Erythroblast (primary cell): ENCODE measurements at regions not wholly inside any gene's neighbourhood (a gene's known extent, or its start where the extent isn't known, plus 50 kb on each side); places are given as distances from the start of the nearest gene placed in this dataset.

Experiments
- GATA1 ChIP-seq: IDR thresholded peaks from 2 replicates; pipeline ENCODE4 v1.6.1; 2011; ENCODE audit warnings: low read depth, mild to moderate bottlenecking, control low read depth, low read length, moderate library complexity
- POLR2A ChIP-seq: IDR thresholded peaks from 2 replicates; pipeline ENCODE4 v1.6.1; 2011; ENCODE audit warnings: mild to moderate bottlenecking, low read length

DNA sequence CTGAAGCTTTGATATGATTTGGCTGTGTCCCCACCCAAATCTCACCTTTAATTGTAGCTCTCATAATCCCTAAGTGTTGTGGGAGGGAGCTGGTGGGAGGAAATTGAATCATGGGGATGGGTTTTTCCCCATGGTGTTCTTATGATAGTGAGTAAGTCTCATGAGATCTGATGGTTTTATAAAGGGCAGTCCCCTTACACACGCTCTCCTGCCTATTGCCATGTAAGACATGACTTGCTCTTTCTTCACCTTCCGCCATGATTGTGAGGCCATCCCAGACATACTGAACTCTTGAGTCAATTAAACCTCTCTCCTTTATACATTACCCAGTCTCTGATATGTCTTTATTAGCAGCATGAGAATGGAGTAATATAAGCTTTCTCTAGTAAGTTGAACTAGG lies 261.9 kb downstream of the HLX start:
- TF ChIP-seq POLR2A (no peak), GATA1 (no peak)
